HG03095 (cell line): ENCODE measurements at regions not wholly inside any gene's neighbourhood (a gene's known extent, or its start where the extent isn't known, plus 50 kb on each side); places are given as distances from the start of the nearest gene placed in this dataset.

Source experiments
- ATAC-seq: cut with Tn5 transposase; IDR thresholded peaks from one replicate; pipeline ENCODE4 v1.9.1; 2021; ENCODE audit warnings: moderate library complexity; ENCODE audit not compliant: unreplicated experiment

- ATAC-seq, result no peak
Measured at GRCh38 chr4:100809506-100809905, 291.7 kb upstream of the EMCN start.

DNA sequence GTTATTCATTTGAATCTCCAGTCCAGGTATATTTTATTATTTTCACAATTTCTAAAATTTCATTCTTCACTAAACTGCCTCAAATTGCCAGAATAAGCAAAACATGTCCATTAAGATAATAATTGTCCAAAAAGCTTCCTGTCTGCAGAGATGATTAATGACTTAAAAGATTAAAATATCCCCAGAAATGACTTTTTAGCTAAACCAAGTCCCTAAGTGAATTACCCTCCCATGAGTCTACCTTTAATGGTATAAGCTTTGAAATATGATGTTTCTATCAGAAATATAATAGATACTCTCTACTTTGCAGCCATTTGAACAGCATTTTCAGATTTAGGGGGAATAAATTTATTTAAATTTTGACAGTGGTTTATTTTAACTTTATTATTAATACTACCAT lies 289.2 kb upstream of the EMCN start:
- ATAC-seq, result no peak

DNA sequence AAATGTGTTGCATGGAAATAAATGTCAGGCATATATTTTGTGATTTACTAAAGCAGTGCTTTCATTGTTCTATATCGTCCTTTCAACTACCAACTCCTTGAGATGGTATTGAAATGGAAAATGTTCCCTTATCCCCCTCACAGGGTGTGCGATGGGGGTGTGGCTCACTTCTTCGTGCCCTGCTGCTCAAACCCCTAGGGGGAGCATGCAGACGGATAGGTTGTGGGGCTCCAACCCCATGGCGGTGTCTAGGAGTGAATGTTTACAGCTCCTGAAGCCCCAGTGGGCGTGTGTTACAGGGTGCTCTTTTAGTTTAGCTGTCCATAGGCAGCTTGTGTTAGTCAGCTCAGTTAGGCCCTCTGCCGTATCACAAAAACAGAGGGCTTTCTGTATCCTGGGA lies 287.7 kb upstream of the EMCN start:
- no peak for ATAC-seq

- ATAC-seq, result no peak
Measured at GRCh38 chr4:100804576-100805360, 286.9 kb upstream of the EMCN start.

- no peak for ATAC-seq
Measured at GRCh38 chr4:100803751-100804150, 285.9 kb upstream of the EMCN start.

DNA sequence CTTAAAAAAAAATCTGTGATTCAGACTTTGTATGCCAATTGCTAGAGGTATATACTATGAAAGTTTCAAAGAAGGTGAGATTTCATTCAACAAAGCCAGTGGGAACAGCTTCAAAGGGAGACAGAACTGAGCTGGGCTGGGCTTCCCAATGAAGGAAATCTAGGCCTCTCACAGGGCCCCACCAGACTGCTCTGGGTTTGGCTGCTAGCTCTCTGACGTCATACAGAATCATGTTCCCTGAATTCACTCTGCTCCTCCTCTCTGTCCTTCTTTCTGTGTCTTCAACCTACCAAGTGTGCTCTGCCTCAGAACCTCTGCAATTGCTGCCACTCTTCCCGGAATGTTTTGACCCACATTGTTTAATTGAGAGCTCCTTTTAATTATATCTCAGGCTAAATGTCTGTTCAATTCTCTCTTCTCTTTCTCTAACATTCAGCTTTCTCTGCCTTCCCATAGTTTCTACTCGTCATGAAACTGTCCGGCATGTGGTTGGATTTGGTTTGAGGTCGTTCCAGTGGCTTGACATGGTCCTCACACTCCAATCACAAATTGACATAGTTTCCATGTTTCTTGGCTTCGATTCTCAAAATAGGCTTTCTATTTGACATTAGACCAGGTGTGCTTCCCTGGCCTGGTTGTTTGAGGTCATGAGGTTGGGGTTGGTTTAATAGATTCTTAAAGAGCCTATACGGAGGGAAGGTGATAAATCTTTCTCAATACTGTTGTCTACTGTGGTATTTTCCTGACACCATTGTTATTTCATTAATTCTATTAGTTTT lies 282.1 kb upstream of the EMCN start:
- ATAC-seq, result no peak

- ATAC-seq, result no peak
Measured at GRCh38 chr4:100797791-100798190, 280.0 kb upstream of the EMCN start.

GRCh38 chr4:100797356-100797755 lies 279.5 kb upstream of the EMCN start:
- ATAC-seq, result no peak

DNA sequence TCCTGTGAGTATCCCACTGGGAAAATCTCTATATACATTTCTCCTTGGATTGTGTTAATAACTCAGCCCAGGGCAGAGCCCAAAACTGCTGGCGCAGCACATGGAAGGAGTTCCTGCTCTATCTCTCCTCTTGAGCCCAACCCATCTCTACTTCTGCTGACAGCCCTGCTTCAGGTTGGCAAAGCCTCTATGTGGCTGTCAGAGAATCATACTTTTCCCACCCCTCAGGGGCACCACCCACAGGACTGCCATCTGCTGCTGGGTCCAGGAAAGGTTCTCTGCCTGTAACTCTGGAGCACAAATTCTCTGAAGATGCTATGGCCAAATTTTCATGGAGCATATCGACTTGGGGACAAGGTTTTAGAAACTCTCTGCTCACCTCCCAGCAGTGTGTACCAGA lies 278.5 kb upstream of the EMCN start:
- no peak for ATAC-seq

- ATAC-seq, result no peak
Measured at GRCh38 chr4:100795581-100795980, 277.8 kb upstream of the EMCN start.

DNA sequence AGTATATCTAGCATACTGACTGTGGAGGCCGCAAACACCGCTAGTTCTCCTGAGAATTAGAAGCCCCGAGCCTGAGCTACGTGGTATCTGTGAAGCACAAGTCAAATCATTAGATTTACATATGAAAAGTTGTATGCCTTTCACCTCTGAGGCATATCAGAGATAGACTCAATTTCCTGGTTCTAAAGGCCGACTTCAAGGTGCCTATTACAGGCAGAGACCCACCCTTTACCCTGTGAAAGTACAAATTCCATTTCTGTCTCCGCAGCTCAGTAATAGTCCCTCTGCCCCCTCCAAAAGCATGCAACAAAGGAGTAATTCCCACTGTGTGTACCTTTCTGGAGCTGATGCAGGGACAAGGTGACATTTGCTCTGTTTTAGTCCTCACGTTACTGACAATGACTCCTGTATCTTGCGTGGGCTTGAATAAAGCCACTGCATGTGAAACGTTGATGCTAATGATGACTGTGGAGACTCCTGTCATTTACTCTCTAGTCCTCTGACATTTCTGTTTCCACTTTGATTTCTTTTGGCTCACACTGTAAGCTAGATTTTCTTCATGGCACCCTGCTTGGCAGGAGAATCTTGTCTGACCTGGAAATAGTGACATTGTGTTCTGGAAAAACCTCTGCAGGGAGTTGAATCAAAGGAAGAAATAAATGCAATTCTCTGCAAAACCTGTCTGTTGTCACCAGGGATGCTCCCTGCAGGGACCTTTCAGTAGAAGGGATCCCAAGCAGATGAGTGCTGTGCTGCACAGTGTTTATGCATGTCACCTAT lies 273.2 kb upstream of the EMCN start:
- no peak for ATAC-seq

- no peak for ATAC-seq
Measured at GRCh38 chr4:100789991-100790390, 272.2 kb upstream of the EMCN start.

GRCh38 chr4:100786481-100786880 lies 268.7 kb upstream of the EMCN start:
- ATAC-seq, result no peak

DNA sequence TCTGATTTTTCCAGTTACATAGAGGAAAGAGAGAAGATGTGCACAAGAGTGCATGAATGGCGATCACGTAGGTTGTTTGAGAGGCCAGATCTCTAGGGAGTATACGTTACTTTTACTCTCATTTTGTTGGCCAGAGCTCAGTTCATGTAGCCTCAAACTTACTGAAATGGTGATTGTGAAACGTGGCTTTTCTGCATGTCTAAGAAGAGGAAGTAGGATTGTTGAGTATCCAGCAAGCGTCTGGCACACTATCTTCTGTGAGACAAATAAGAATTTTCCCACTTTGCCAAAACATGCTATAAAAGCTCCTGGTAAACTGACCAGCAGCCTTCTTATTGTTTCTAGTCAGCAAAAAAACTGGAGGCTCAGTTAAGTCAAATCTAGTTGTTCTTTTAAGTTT lies 264.5 kb upstream of the EMCN start:
- ATAC-seq, result no peak

DNA sequence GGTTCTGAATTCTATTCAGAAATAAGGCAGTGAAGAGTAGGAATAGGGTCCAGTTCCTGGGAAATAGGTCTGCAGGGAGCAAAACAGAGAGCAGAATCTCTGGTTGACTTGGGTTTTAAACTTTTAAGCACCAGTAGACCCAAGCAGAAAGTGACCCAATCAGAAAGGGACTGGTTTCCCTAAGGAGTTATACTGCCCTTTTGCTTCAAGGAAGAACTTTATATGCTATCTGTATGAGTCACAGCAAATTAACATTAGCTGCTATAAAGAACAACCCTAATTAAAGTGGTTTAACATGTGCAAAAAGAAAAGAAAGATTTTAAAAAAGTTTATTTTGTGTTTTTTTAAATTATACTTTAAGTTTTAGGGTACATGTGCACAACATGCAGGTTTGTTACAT lies 263.6 kb upstream of the EMCN start:
- ATAC-seq, result no peak

DNA sequence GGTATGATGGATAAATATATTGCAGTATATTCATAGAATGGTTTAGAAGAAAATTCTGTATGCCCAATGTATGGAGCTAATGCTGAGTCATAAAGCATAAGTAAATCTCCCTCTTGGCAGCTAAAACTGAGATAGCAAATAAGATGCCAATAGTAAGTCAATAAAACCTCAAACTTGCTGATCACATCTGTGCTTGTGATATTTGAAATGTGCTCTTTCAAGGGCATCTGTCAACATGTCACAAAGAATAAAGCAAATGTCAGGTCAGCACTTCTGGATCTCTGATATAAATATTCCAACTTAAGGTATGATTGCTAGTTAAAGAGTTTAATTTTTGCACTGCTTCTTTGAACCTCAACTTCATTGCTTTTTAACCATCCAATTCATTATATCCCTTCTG lies 262.3 kb upstream of the EMCN start:
- ATAC-seq, result no peak

DNA sequence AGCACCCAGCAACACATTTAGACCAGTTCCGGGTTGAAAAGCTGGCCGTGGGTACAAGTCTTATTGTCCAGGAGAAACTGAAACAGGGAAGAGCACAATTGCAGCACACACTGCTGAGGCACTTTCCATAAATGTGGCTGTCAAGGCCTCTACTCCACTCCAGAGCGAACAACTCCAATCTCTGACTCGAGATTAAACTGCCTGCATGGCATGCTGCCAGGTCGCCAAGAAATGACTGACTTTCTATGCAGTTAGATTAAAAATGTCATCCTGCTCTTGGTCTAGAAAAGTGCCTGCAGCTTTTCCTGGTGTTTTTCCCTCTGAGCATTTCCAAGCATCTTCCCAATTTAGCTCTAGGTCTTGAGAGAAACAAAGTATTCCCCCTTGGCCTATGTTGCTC lies 260.6 kb upstream of the EMCN start:
- ATAC-seq, result no peak

DNA sequence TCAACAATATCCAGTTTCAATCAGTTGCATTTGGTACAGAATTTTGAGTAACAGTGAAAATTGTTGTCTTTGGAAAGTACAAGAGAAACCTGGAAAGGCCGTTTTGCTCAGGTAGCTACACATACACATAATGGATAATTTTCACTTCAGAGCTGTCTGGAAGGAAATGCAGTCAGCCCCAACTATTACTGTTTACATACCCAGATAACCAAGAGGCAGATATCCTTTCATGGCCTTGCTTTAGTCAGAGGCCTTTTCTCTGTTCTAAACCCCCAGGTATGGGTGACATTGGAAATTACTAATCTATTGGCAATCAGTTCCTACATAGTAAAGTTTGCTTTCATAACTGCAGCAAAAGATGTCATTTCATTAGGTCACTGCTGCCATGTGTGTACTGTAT lies 244.9 kb upstream of the EMCN start:
- no peak for ATAC-seq

- no peak for ATAC-seq
Measured at GRCh38 chr4:100754751-100755150, 236.9 kb upstream of the EMCN start.

DNA sequence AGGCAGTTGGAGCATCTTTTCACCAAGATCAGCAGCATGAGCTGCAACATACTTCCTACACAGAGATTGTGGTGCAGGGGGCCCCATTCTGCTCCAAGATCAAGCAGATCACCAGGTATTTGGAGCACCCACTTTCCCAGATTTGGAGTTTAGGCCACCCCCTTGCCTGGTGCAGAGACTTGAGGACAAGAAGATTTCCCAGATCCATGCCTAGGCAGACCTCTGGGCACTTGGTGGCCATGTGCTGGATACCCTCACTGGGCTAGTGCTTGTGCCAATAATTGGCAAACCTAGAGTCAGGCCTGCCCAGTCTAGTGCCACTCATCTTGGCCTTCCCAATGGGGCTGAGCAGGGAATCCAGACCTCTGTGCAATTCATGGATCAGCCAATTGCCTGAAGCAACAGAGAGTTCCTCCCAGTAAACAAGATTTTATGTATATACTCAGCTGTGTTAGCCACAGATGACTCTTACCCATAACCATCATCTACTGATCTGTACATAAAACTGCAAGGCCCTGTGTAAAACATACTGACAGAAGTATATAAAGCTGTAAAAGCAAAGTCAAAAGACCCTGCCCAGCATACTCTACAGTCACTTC lies 228.4 kb upstream of the EMCN start:
- no peak for ATAC-seq

DNA sequence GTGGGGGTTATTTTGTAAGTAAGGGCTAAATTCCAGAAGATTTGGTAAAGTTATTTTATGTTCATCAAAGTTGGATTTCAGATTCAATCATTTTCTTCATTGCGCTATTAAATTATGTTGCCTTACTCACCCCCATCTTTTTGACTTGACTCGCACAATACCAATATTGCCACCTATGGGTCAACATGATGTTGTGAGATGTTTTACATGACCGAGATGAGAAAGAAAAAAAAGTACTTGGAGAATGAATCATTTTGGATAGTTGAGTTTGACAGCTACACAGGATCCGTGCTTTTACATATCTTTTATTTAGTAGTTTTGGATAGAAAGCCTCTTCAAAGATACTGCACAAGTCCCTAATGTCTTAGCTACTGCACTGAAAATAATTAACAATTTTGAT lies 224.2 kb upstream of the EMCN start:
- ATAC-seq, result no peak
